Prostate gland (tissue), 2 donors: ENCODE measurements at regions not wholly inside any gene's neighbourhood (a gene's known extent, or its start where the extent isn't known, plus 50 kb on each side); places are given as distances from the start of the nearest gene placed in this dataset.
"Not testable (repeated sequence)": the region's sequence is repeated elsewhere in the genome, so short reads cannot be mapped to it uniquely, and the experiment has no call there.

ENCODE experiments used
- POLR2A ChIP-seq: fragments of 450-650 bp; IDR thresholded peaks from one replicate; pipeline ENCODE4 v1.6.1; 2016; ENCODE audit warnings: antibody characterized with exemption, mild to moderate bottlenecking
- POLR2AphosphoS5 ChIP-seq: sonication (generic); formaldehyde crosslinking; IDR thresholded peaks from one replicate; pipeline ENCODE4 v1.6.1; 2017; ENCODE audit warnings: antibody characterized with exemption
- TF ChIP-seq, protein P1 (sequence below), 4 experiments: fragments of 200-600 bp in 2 of 4; fragments of 450-650 bp in 2 of 4; sonication (generic) in 2 of 4; IDR thresholded peaks; 1 replicate in 3 of 4; 2 replicates in 1 of 4; pipeline ENCODE4 v1.5.1; 2016 to 2019; ENCODE audit warnings: antibody characterized with exemption in 4 of 4, mild to moderate bottlenecking in 2 of 4, moderate library complexity in 2 of 4

DNA sequence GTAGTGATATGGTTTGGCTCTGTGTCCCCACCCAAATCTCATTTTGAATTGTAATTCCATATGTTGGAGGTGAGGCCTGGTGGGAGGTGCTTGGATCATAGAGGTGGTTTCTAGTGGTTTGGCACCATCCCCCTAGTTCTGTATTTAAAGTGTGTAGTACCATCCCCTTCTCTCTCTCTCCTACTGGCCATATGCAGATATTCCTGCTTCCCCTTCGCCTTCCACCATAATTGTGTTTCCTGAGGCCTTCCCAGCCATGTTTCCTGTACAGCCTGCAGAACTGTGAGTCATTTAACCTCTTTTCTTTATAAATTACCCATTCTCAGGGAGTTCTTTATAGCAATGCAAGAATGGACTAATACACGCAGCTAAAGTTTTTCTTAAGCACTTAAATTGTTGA, 340.0 kb downstream of the ANAPC1 start:
- TF ChIP-seq, protein P1, sequence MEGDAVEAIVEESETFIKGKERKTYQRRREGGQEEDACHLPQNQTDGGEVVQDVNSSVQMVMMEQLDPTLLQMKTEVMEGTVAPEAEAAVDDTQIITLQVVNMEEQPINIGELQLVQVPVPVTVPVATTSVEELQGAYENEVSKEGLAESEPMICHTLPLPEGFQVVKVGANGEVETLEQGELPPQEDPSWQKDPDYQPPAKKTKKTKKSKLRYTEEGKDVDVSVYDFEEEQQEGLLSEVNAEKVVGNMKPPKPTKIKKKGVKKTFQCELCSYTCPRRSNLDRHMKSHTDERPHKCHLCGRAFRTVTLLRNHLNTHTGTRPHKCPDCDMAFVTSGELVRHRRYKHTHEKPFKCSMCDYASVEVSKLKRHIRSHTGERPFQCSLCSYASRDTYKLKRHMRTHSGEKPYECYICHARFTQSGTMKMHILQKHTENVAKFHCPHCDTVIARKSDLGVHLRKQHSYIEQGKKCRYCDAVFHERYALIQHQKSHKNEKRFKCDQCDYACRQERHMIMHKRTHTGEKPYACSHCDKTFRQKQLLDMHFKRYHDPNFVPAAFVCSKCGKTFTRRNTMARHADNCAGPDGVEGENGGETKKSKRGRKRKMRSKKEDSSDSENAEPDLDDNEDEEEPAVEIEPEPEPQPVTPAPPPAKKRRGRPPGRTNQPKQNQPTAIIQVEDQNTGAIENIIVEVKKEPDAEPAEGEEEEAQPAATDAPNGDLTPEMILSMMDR (IDR thresholded peaks at IDR 0.05), result not testable (repeated sequence)
- not testable (repeated sequence) for TF ChIP-seq POLR2A, POLR2AphosphoS5
